HG03039 (cell line): ENCODE measurements at regions not wholly inside any gene's neighbourhood (a gene's known extent, or its start where the extent isn't known, plus 50 kb on each side); places are given as distances from the start of the nearest gene placed in this dataset.

Experiments used
- ATAC-seq: cut with Tn5 transposase; IDR thresholded peaks from one replicate; pipeline ENCODE4 v1.9.1; 2021; ENCODE audit warnings: mild to moderate bottlenecking, moderate library complexity; ENCODE audit not compliant: unreplicated experiment

- no peak for ATAC-seq
These were observed 95.9 kb downstream of the GLUL start for GRCh38 chr1:182295697-182296096.

- no peak for ATAC-seq
These were observed 98.4 kb downstream of the GLUL start for GRCh38 chr1:182293119-182293589.

GRCh38 chr1:182292193-182292741 lies 99.3 kb downstream of the GLUL start:
- ATAC-seq = no peak

- ATAC-seq = no peak
These were observed 99.9 kb downstream of the GLUL start for GRCh38 chr1:182291584-182292192.

- no peak for ATAC-seq
These were observed 102.6 kb downstream of the GLUL start for GRCh38 chr1:182288749-182289604.

GRCh38 chr1:182286761-182287160 lies 104.8 kb downstream of the GLUL start:
- no peak for ATAC-seq

- no peak for ATAC-seq
These were observed 107.6 kb downstream of the GLUL start for GRCh38 chr1:182283746-182284544.

- no peak for ATAC-seq
These were observed 110.0 kb downstream of the GLUL start for GRCh38 chr1:182281541-182281940.

- no peak for ATAC-seq
These were observed 111.1 kb downstream of the GLUL start for GRCh38 chr1:182280504-182280900.

GRCh38 chr1:182279724-182280503 lies 111.7 kb downstream of the GLUL start:
- no peak for ATAC-seq

GRCh38 chr1:182279302-182279701 lies 112.3 kb downstream of the GLUL start:
- no peak for ATAC-seq

- no peak for ATAC-seq
These were observed 113.2 kb downstream of the GLUL start for GRCh38 chr1:182278144-182279054.

GRCh38 chr1:182275271-182275670 lies 116.3 kb downstream of the GLUL start:
- no peak for ATAC-seq

- no peak for ATAC-seq
These were observed 117.0 kb downstream of the GLUL start for GRCh38 chr1:182274618-182275017.

- no peak for ATAC-seq
These were observed 120.9 kb downstream of the GLUL start for GRCh38 chr1:182270731-182271130.

GRCh38 chr1:182269097-182269496 lies 122.5 kb downstream of the GLUL start:
- ATAC-seq = no peak

- ATAC-seq = no peak
These were observed 122.9 kb downstream of the GLUL start for GRCh38 chr1:182268669-182269068.

GRCh38 chr1:182264185-182264584 lies 127.4 kb downstream of the GLUL start:
- ATAC-seq = no peak

- no peak for ATAC-seq
These were observed 127.9 kb downstream of the GLUL start for GRCh38 chr1:182263706-182264105.
